Esophagus (tissue), 2 donors: ENCODE measurements at regions not wholly inside any gene's neighbourhood (a gene's known extent, or its start where the extent isn't known, plus 50 kb on each side); places are given as distances from the start of the nearest gene placed in this dataset.

Source experiments
- H3K27ac ChIP-seq, 2 donors: one replicate each; pipeline ENCODE4 v1.5.1; 2013; ENCODE audit warnings: low read depth in 2 of 2, mild to moderate bottlenecking in 2 of 2, inconsistent platforms in 1 of 2, low read length in 1 of 2, moderate library complexity in 1 of 2
- H3K27me3 ChIP-seq, 2 donors: one replicate each; pipeline ENCODE4 v1.6.1; 2013; ENCODE audit warnings: low read length in 2 of 2, control low read depth in 1 of 2, mild to moderate bottlenecking in 1 of 2; ENCODE audit not compliant: insufficient read depth in 2 of 2, control insufficient read depth in 1 of 2
- H3K36me3 ChIP-seq, 2 donors: one replicate each; pipeline ENCODE4 v1.6.1; 2013; ENCODE audit warnings: low read length in 1 of 2; ENCODE audit not compliant: control insufficient read depth in 2 of 2, insufficient read depth in 2 of 2
- H3K4me1 ChIP-seq, 2 donors: one replicate each; pipeline ENCODE4 v1.6.1; 2013; ENCODE audit warnings: low read length in 1 of 2; ENCODE audit not compliant: control insufficient read depth in 2 of 2, insufficient read depth in 2 of 2
- H3K4me3 ChIP-seq, 2 donors: one replicate each; pipeline ENCODE4 v1.5.1; 2013; ENCODE audit warnings: low read length in 2 of 2, mild to moderate bottlenecking in 2 of 2, low read depth in 1 of 2, moderate library complexity in 1 of 2
- H3K9me3 ChIP-seq, 2 donors: one replicate each; pipeline ENCODE4 v1.6.1; 2013; ENCODE audit warnings: mild to moderate bottlenecking in 2 of 2, low read depth in 1 of 2, low read length in 1 of 2, moderate library complexity in 1 of 2; ENCODE audit not compliant: control insufficient read depth in 2 of 2, insufficient read depth in 1 of 2
- WGBS, 2 donors: extraction: QIAGEN DNeasy Blood & Tissue Kit; methylation state at CpG; one replicate each; pipeline ENCODE4 v1.1.7; 2013; 5-methylcytosine and 5-hydroxymethylcytosine counted together
- donor health status: healthy with polysubstance abuse.
- donor health status: Bipolar disorder and iron deficiency.

DNA sequence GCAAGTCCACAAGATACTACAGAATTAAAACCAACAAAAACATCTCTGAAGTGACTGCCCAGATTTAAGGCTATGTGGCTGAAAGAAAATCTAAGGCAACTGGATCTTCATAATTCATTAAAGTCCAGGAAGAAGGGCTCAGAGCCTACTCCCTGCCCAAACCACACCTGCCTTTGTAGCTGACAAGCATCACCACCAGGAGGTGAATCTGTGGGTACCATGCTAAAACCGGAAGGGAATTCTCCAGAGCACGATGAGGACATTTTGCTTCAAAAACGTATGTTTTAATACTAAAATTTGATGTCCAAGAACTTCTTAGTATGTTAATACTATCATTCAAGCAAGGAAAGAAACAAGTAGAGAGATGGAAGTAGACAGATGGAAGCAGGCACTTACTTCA, 495.9 kb upstream of the NECTIN3 start:
- WGBS, 2 donors, result 82 to 83% methylated on average over 3 of the region's 3 CpGs
- Histone ChIP-seq H3K27ac (no peak overlapping the region), H3K4me1 (no peaks in the 10 kb centered on the region), H3K27me3 (no peaks in the 10 kb centered on the region), H3K9me3 (no peaks in the 10 kb centered on the region), H3K36me3 (no peaks in the 10 kb centered on the region), H3K4me3 (no peak overlapping the region)

- 58 to 61% methylated on average over 3 of the region's 3 CpGs for WGBS, 2 donors
- Histone ChIP-seq H3K27me3 (no peaks in the 10 kb centered on the region), H3K36me3 (no peaks in the 10 kb centered on the region), H3K9me3 (no peaks in the 10 kb centered on the region), H3K4me1 (no peaks in the 10 kb centered on the region), H3K27ac (no peak overlapping the region), H3K4me3 (no peak overlapping the region)
These were observed 494.7 kb upstream of the NECTIN3 start for GRCh38 chr3:110576960-110577359.

DNA sequence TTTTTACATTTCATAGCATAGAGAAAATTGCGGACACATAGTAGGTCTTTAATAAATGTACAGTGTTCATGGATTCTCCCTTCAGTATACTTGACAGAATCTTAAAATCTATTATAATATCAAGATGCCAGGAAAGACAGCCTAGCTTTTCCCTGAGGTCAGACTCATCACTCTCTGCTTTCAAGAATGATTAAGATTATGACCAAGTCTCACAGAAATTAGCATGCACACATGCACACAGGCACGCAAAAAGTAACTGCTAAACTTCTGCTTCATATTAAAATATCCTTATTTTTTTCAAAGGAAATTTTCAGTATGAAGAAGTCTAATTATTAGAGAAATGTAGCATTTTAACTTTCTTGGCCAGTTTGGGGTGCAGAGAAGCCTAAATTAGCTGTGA, 493.8 kb upstream of the NECTIN3 start:
- H3K36me3 ChIP-seq, result no peaks in the 10 kb centered on the region
- H3K4me3 ChIP-seq, result no peak overlapping the region
- no peaks in the 10 kb centered on the region for H3K27me3 ChIP-seq
- H3K27ac ChIP-seq, result no peak overlapping the region
- H3K4me1 ChIP-seq, result no peaks in the 10 kb centered on the region
- 67 to 72% methylated on average over 2 of the region's 2 CpGs for WGBS, 2 donors
- no peaks in the 10 kb centered on the region for H3K9me3 ChIP-seq

- WGBS, 2 donors, result 79 to 81% methylated on average over 4 of the region's 4 CpGs
- no peak overlapping the region for H3K27ac ChIP-seq
These were observed 491.6 kb upstream of the NECTIN3 start for GRCh38 chr3:110579840-110580550.

DNA sequence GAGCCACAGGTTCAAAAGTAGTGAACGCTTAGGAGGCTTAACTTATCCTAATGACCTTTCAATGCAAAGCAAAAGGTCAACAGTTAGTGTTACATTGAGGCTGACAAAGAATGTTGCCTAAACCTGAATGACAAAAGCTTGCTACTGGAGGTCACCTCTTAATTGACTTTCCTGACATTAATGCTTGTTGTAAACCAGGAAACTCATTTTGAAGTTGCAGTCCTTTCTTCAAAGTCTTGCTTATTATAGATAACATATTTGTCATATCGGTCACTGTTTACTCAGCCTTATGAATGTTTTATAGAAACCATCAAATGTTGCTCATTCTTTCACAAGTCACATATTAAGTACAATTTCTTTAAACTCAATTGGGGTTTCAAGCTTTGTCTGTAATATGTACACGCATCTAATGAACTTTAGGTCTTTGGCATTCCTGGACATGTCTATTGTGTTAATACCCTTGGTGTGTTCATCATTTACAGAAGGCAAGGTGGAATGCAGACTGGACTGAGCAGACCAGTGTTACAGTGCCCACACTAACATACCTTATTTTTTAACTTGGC, 488.2 kb upstream of the NECTIN3 start:
- WGBS, 2 donors, result 53 to 61% methylated on average over 3 of the region's 3 CpGs
- H3K27ac ChIP-seq, result no peak overlapping the region

More at GRCh38 chr3:110579840-110580550, 491.6 kb upstream of the NECTIN3 start:
- H3K9me3 ChIP-seq, result no peaks in the 10 kb centered on the region
- H3K27me3 ChIP-seq, result no peaks in the 10 kb centered on the region
- no peaks in the 10 kb centered on the region for H3K36me3 ChIP-seq
- H3K4me3 ChIP-seq, result no peak overlapping the region
- H3K4me1 ChIP-seq, result no peaks in the 10 kb centered on the region

GRCh38 chr3:110588906-110589305, 482.7 kb upstream of the NECTIN3 start:
- Histone ChIP-seq H3K9me3 (no peaks in the 10 kb centered on the region), H3K27me3 (no peaks in the 10 kb centered on the region), H3K4me1 (no peaks in the 10 kb centered on the region), H3K4me3 (no peak overlapping the region), H3K36me3 (no peaks in the 10 kb centered on the region), H3K27ac (no peak overlapping the region)
- WGBS, 2 donors, result 67 to 72% methylated on average over 3 of the region's 3 CpGs

More for the DNA sequence above, 488.2 kb upstream of the NECTIN3 start:
- H3K4me3 ChIP-seq, result no peak overlapping the region
- H3K27me3 ChIP-seq, result no peaks in the 10 kb centered on the region
- H3K4me1 ChIP-seq, result no peaks in the 10 kb centered on the region
- no peaks in the 10 kb centered on the region for H3K36me3 ChIP-seq
- no peaks in the 10 kb centered on the region for H3K9me3 ChIP-seq

- Histone ChIP-seq H3K36me3 (no peaks in the 10 kb centered on the region), H3K9me3 (no peaks in the 10 kb centered on the region), H3K4me1 (no peaks in the 10 kb centered on the region), H3K27me3 (no peaks in the 10 kb centered on the region), H3K4me3 (no peak overlapping the region), H3K27ac (no peak overlapping the region)
These were observed 482.3 kb upstream of the NECTIN3 start for GRCh38 chr3:110589341-110589740.

GRCh38 chr3:110593749-110594148, 477.9 kb upstream of the NECTIN3 start:
- Histone ChIP-seq H3K36me3 (no peaks in the 10 kb centered on the region), H3K9me3 (peaks cover 0 to 2% of the 10 kb centered on the region in 2 donors), H3K4me1 (no peaks in the 10 kb centered on the region), H3K27ac (no peak overlapping the region), H3K27me3 (no peaks in the 10 kb centered on the region), H3K4me3 (no peak overlapping the region)

DNA sequence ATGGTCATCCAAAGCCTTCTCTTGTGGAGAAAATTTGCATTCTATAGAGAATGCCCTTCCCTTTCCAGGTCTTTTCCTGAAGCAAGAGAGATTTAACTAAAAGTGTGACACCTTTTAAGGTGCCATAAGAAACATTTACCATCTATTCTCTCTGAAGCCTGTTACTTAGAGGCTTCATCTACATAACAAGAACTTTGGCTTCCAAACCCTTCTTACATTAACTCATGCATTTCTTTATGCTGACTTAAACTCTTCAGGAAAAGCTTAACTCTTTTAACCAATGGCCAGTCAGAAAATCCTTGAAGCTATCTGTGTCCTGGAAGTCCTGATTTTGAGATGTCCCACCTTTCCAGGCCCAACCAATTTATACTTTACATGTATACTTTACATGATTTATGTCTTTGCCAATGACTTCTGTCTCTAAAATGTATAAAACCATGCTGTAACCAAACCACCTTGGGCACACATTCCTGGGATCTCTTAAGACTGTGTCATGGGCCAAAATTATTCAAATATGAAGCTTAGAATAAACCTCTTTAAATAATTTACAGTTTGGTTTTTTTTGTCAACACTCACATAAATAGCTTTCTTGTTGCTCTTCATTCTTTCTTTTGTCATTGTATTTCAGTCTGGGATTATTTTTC, 472.6 kb upstream of the NECTIN3 start:
- Histone ChIP-seq H3K9me3 (peaks cover 0 to 2% of the 10 kb centered on the region in 2 donors), H3K27me3 (no peaks in the 10 kb centered on the region), H3K4me1 (no peaks in the 10 kb centered on the region), H3K4me3 (no peak overlapping the region), H3K36me3 (no peaks in the 10 kb centered on the region), H3K27ac (no peak overlapping the region)

DNA sequence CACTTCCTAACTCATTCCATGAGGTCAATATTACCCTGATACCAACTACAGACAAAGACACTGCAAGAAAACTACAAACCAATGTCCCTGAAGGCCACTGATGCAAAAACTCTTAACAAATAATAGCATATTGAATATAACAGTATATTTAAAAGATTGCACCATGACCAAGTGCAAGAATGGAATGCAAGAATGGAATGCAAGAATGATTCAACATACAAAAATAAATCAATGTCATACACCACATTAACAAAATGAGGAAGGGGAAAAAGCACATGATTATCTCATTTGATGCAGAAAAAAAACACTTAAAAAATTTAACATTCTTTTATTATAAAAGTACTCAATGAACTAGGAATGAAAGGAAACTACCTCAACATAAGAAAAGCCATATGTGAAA, 463.1 kb upstream of the NECTIN3 start:
- Histone ChIP-seq H3K27ac (no peak overlapping the region), H3K27me3 (no peaks in the 10 kb centered on the region), H3K4me1 (no peaks in the 10 kb centered on the region), H3K9me3 (no peaks in the 10 kb centered on the region), H3K4me3 (no peak overlapping the region), H3K36me3 (no peaks in the 10 kb centered on the region)
